LNCaP clone FGC (cell line): ENCODE measurements at regions not wholly inside any gene's neighbourhood (a gene's known extent, or its start where the extent isn't known, plus 50 kb on each side); places are given as distances from the start of the nearest gene placed in this dataset.

Experiments
- DNase-seq: peaks from one replicate; pipeline ENCODE4 v3.0.0-alpha.2; 2011; ENCODE audit warnings: low read depth
- H3K4me3 ChIP-seq: 2 replicates; pipeline ENCODE4 v1.5.1; 2011; ENCODE audit warnings: mild to moderate bottlenecking, low read depth, low read length, control low read depth
- TF ChIP-seq, protein P1 (sequence below): IDR thresholded peaks from 2 replicates; pipeline ENCODE4 v1.5.1; 2012; ENCODE audit warnings: mild to moderate bottlenecking; ENCODE audit not compliant: control insufficient read depth, insufficient read depth; ENCODE audit errors: extremely low read depth

DNA sequence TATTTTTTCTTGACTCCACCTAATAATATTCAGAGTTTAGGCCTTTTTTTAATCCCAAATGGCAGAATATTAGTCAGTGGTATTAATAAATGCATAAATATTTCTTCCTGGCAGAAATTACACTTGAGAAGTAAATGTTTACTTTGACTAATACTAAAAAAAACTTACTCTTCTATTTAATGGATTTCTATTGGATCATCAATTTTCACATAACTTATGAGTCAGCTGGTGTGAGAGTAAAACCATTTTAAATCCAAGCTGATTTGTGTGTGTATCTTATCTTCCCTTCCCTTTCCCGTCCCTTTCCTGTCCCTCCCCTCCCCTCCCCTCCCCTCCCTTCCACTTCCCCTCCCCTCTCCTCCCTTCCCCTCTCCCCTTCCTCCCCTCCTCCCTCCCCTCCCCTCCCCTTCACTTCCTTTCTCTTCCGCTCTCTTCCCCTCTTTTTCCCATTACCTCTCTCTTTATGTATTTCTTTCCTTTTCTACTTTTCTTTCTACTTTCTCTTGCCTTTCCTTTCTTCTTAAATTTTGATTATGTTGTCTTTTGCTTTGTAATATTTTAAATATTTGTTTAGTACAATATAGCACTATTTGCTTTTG is 630.1 kb upstream of the EPHA5 start:
- TF ChIP-seq, protein P1, sequence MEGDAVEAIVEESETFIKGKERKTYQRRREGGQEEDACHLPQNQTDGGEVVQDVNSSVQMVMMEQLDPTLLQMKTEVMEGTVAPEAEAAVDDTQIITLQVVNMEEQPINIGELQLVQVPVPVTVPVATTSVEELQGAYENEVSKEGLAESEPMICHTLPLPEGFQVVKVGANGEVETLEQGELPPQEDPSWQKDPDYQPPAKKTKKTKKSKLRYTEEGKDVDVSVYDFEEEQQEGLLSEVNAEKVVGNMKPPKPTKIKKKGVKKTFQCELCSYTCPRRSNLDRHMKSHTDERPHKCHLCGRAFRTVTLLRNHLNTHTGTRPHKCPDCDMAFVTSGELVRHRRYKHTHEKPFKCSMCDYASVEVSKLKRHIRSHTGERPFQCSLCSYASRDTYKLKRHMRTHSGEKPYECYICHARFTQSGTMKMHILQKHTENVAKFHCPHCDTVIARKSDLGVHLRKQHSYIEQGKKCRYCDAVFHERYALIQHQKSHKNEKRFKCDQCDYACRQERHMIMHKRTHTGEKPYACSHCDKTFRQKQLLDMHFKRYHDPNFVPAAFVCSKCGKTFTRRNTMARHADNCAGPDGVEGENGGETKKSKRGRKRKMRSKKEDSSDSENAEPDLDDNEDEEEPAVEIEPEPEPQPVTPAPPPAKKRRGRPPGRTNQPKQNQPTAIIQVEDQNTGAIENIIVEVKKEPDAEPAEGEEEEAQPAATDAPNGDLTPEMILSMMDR, result no peak
- H3K4me3 ChIP-seq, result no peak overlapping the region
- no peak for DNase-seq

DNA sequence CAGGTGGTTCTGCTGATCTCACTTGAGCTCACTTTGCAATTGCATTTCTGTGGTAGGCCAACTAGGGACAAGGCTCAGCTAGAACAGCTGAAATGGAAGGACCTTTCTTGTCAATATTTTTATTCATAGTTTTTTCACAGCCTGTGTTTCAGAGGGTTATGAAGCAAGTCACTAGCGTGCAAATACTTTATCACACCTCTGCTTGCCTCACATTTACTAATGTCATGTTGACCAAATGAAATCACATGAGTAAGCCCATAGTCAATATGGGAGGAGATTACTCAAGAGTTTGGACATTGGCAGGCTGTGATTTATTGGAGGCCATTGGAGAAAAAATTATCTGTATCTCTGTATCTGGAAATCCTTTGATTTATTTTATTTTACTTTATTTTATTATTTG is 628.3 kb upstream of the EPHA5 start:
- no peak overlapping the region for H3K4me3 ChIP-seq
- no peak for DNase-seq
- TF ChIP-seq, protein P1, result no peak

DNA sequence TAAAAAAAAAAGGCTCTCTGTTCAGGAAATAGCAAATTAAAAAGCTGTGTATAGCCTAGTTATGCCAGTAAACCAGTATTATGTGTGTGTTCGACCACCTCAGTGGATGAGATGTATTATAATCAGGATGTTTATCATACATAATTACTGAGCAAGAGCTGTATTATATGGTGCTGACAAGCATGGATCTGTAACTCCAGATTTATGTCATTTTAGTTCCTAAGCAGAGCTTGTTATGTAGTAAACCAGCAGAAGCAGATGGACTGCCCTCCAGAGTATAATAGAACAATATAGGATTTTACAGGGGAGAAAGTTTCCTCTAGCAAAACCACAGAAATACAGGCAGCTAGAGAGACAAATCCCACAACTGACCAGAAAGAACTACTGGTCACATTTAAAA is 627.4 kb upstream of the EPHA5 start:
- no peak overlapping the region for H3K4me3 ChIP-seq
- no peak for DNase-seq
- TF ChIP-seq, protein P1, result no peak

DNA sequence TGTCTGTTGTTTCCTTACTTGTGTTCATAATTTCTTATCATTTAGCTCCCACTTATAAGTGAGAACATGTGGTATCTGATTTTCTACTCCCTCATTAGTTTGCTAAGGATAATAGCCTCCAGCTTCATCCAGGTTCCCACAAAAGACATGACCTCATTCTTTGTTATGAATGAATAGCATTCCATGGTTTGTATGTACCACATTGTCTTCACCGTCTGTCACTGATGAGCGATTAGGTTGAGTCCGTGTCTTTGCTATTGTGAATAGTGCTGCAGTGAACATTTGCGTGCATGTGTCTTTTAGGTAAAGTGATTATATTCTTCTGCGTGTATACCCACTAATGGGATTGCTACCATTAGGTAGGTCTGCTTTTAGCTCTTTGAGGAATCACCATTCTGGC is 624.3 kb upstream of the EPHA5 start:
- TF ChIP-seq, protein P1, result no peak
- no peak overlapping the region for H3K4me3 ChIP-seq
- DNase-seq, result no peak

DNA sequence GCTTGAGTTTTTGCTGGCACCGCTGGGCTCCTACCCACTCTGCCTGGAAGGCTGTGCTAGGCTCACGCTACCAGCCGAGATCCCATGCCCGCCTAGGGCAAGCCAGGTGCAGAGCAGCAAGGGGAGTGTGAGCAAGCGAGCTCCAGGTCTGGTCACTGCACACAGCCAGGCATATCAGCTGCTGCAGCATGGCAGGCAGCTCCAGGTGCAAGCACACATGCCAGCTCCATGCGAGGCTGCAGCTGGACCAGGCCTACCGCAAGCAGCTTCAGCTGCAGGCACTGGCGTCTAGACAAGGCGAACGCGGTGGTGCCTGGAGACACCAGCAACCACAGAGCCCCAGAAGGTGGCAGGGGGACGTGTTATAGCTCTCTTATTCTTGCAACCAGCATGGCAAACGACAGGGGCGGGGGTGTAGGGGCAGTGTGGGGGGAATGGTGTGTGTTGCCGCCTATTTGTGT is 614.7 kb upstream of the EPHA5 start:
- TF ChIP-seq, protein P1, result no peak
- H3K4me3 ChIP-seq, result no peak overlapping the region
- DNase-seq, result no peak

DNA sequence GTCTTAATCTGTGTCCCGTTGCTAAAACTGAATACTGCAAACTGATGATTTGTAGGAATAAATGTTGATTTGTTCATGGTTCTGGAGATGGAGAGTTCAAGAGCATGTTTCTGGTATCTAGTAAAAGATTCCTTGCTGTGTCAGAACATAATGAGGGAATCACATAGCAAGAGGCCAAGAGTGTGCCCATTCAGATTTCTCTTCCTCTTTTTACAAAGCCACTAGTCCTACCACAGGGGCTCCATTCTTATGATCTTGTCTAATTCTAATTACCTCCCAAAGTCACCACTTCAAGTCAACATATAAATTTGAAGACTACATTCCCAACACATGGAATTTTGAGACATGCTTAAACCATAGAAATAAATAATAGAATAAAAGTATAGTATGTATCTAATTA is 608.8 kb upstream of the EPHA5 start:
- TF ChIP-seq, protein P1, result no peak
- no peak for DNase-seq
- H3K4me3 ChIP-seq, result no peak overlapping the region

DNA sequence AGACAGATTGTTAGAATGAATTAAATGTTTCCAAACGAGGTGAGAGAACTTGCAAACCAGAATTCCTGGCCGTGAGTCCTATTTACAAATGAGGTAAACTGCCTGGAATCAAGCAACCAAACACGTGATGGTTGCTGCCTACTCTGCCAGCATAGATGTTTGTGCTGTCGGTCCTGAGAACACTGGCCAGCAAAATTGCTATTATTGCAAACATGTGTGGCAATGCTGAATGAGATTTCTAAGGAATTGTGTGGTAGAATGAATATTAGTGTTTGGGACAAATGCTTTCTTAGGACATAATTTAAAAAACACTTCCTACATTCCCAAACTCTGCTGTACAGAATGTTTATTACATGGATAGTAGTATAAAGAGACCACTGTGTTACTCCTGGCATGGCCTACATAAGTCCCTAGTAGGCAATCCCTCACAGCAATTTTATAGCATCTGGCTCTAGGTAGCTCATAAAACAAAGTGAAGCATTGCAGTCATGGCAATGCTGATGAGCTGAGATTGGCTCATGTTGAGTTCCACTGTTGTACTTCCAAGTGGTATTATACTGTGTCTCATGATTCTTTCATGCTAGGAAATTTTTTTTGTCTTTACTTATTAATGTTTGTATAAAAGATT is 605.2 kb upstream of the EPHA5 start:
- peak; percentile 43 for DNase-seq
- H3K4me3 ChIP-seq, result no peak overlapping the region
- TF ChIP-seq, protein P1, result no peak
